ENCODE measurements at regions not wholly inside any gene's neighbourhood (a gene's known extent, or its start where the extent isn't known, plus 50 kb on each side); places are given as distances from the start of the nearest gene placed in this dataset.

- TF ChIP-seq TAF1 (IDR thresholded peaks at IDR 0.05; ENCODE audit: low read depth) (no peak), CTCF (IDR thresholded peaks at IDR 0.05; ENCODE audit: poor library complexity, severe bottlenecking) (no peak), POLR2AphosphoS5 (IDR thresholded peaks at IDR 0.05) (no peak), EP300 (conservative IDR thresholded peaks at IDR 0.05; ENCODE audit: poor library complexity, severe bottlenecking) (no peak), REST (IDR thresholded peaks at IDR 0.05; ENCODE audit: borderline replicate concordance) (no peak), EZH2 (IDR thresholded peaks at IDR 0.05; ENCODE audit: borderline replicate concordance, insufficient read depth, low read length, poor library complexity, severe bottlenecking) (no peak)
Observed at GRCh38 chr6:106862858-106863257, 111.7 kb downstream of the CD24 start.

Data from neural cell (in vitro differentiated cells).